IPS-NIHi11 (cell line): ENCODE measurements at regions not wholly inside any gene's neighbourhood (a gene's known extent, or its start where the extent isn't known, plus 50 kb on each side); places are given as distances from the start of the nearest gene placed in this dataset.
A peak's percentile ranks its signal among the peaks of the same experiment; 100 is the strongest.
"Not testable (repeated sequence)": the region's sequence is repeated elsewhere in the genome, so short reads cannot be mapped to it uniquely, and the experiment has no call there.

Experiments used
- DNase-seq: peaks from one replicate; pipeline ENCODE4 v3.0.0; 2012; ENCODE audit warnings: mixed read lengths, low spot score

DNA sequence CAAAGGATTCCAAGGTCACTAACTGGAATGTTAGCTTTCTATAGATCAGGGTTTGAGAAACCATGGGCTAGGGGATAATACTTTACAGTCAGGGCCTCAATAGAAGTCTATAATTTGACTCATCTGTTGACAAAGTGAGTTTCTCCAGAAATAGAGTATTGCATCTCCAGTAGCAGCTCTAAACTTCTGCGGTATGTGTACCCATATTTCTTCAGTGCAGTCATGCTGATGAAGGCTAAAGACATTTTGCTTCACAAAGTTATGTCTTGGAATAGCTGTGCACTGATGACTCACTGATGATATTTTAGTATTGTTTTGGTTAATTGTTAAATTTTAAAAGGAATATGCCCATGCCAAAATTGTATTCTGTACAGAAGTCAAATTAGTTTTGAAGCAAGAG is 464.9 kb upstream of the AMOT start:
- no peak for DNase-seq

DNA sequence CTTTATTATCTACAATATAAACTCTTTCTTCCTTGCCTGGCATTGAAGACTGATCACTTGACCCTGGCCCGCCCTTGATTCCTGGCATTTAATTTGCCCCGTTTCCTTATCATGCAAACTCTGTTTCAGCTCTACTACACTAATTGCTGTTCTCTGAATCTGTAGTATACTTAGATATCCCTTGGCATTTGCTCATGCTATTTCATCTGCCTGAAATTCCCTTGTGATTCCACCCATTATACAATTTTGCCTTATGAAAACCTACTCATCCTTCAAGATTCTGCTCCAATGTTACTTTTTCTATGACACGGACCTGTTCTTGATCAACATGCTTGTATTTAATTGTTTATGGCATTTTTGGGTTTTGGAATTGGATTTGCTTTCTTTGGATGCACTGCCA is 459.9 kb upstream of the AMOT start:
- DNase-seq = no peak

DNA sequence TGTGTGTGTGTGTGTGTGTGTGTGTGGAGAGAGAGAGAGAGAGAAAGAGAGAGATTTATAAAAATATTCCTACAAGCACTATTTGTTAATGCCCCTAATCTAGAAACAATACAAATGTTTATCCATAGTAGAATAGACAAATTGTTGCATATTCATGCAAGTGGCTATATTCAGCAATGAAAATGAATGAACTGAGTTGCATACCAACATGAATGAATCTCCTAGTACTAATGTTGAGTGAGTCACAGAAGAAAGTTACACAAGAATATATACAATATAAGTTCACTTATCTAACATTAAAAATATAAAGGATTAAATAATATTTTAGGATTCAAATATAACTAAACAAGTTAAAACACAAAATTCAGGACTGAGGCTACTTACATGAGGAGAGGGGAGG is 456.8 kb upstream of the AMOT start:
- DNase-seq = no peak

DNA sequence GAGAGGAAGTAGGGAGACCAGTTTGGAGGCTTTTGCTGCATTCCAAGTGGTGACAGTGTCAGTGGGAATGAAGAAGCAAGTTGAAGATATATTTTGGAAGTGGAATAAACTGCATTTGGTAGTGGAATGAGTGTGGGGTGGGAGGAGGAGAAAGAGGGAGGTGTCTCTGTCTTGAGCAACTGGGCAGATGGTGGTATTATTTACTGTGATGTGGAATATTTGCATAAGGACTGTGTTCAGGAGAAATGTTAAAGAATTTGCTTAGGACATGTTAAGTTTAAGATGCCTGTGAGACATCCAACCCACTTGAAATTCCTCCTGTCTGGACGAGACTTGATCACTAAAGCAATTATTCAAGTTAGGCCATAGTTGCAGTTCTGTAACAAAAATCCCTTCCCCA is 448.9 kb upstream of the AMOT start:
- no peak for DNase-seq

DNA sequence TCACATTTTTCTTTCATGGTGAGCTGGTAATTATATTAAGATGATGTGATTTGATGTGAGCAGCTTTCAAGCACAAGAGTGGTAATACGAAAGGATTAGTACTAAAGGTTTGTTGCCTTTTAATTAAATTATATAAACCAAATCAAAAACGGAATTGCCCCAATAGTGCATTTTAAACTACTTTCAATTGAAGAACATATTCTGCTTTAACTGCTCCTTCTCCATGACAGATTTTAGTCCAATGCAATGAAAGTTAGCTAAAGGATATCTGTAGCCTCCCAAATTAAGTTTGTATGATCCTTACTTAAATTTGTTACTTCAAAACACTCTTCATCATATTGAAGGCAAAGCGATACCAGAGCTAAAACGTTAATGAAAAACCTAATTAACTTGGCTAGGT is 447.1 kb upstream of the AMOT start:
- no peak for DNase-seq

DNA sequence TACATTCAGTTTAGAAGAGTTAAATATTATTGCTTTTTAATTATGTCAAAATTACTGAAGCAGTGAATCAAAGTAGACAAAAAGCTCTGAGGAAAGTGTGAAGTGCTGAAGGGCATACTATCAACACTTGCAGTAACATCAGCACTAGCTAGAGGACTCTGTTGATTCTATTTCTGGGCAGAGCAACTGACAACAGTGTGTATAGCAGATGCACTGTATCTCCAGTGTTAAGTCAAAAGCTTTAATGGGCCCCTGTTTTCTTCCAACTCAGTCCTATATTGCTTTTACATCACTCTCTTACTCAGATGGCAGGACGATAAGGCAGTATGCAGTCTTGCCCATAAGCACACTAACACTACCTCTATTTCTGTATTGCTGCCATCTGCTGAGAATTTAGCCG is 435.2 kb upstream of the AMOT start:
- DNase-seq = peak; percentile 5

DNA sequence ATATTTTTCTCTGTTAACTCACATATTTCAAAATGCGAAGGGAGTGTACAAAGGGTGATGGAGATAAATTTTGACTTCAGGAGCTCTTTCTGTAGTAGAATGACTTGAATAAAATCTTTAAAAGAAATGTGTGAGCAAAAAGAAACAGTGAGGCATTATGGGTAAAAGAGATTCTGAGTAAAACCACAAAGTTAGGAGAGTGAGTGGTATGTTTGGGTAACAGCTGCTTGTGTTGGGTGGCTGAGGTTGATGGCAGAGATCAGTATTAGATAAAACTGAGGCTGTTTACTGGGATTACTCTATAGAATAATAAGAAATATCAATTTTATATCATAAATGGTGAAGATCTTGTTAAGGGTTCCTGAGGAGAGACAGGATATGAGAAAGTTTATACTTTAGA is 434.2 kb upstream of the AMOT start:
- no peak for DNase-seq

DNA sequence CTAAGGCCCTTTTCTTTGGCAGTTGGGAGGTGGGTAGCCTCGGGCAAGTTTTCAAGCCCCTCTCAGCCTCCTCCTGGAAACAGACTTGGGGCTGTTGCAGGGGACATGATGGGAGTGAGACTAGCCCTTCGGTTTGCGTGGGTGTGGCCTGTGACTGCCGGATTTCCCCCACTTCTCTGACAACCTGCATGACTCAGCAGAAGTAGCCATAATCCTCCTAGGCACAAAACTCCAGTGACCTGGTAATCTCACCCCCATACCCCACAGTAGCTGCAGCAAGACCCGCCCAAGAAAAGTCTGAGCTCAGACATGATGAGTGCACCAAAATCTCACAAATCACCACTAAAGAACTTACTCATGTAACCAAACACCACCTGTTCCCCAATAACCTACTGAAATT is 433.7 kb upstream of the AMOT start:
- DNase-seq = no peak

DNA sequence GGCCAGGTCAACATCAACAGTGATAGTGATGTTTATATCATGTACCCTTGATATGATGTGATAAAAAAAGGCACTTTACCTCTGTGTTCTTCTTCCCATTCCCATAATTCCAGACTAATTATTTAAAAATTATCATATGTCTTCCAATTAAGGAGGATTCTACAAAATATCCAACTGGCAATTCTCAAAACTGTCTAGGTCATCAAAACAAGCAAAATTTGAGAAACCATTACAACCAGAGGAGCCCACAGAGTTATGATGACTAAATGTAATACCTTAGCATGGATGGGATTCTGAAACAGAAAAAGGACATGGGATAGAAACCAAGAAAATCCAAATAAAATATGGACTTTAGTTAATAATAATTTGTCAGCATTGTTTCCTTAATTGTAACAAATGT is 428.6 kb upstream of the AMOT start:
- DNase-seq = no peak

DNA sequence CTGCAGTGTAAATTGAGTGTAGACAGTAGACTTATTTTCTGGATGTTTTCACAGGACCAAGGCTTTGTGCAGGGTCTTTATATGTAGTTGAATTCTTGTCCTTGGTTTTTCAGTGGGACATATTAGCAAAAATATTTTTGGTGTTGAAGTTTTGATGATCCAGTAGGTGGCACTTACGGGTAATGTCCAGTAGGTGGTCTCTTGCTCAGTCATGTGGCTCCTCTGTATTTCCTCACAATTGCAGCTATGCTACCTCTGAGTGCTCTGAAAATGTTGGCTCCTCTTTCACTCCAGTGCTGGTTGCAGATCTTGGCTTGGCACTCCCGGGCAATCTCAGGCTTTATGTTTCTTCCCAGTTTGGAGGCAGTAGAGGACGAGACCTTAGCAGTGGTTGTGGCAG is 419.8 kb upstream of the AMOT start:
- DNase-seq = peak; percentile 10

DNA sequence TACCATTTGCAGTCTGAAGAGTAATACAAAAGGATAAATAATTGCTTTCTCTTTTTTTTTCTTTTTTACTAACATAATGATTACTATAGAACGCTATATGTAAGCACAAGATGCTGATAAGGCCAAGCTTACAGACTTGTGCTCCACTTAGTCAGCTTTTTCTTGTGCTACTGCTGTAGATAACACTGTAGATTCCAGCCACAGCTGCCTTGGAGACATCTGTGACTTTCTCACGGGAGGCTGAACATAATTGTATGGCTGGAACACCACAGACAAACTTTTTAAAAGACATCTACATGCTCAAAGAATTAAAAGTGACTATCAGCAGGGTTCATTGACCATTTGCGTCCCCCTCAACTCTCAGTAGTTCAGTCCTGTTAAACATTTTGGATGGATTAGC is 381.7 kb upstream of the AMOT start:
- no peak for DNase-seq

DNA sequence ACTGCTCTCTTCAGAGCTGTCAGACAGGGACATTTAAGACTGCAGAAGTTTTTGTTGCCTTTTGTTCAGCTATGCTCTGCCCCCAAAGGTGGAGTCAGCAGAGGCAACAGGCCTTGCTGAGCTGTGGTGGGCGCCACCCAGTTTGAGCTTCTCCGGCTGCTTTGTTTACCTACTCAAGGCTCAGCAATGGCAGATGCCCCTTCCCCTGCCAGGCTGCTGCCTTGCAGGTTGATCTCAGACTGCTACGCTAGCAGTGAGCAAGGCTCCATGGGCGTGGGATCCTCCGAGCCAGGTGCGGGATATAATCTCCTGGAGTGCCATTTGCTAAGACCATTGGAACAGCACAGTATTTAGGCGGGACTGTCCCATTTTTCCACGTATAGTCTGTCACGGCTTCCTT is 371.4 kb upstream of the AMOT start:
- DNase-seq = no peak

DNA sequence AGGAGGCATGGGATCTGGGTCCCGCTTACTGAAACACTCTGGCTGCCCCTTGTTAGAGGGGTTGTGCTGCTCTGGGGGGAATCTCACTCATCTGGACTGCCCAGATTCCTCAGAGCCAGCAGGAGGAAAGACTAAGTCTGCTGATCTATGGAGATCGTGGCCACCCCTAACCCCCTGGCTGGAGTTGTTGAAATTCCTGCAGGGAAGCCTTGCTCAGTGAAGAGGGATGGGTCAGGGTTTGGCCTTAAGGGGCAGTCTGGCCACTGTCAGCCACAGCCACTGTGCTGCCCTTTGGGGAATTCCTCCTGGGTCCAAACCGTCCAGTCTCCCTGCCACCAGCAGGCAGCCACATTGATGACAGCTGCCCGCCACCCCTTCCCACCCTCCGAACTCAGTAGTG is 362.0 kb upstream of the AMOT start:
- DNase-seq = no peak

DNA sequence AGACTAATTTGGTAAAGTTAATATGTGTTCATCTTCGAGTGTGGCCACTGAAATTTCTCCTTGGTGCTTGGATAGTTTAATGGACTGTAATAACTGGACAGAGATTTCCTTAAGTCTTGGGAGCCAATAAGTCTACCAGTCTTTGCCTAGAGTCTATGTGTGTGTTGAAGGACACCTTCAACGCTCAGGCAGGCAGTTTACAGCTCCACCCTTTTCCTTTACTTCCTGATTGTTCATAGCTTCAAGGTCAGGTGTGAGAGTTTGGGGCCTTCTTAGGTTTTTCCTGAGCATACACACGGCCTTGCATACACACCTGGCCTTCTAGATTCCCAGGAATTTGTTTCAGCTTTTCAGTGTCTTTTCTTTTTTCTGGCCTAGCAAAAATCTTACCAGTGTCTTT is 355.3 kb upstream of the AMOT start:
- no peak for DNase-seq

DNA sequence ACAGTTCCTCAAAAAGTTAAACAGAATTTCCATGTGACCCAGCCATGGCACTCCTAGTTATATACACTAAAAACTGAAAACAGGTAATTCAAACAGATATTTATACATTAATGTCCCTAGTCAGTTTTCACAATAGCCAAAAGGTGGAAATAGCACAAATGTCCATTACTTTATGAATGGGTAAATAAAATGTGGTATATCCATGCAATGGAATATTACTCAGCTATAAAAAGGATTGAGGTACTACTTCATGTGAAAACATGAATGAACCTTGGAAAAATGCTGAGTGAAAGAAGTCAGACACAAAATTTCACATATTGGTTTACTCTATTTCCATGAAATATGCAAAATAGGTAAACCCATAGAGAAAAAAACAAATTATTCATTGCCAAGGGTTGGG is 351.8 kb upstream of the AMOT start:
- no peak for DNase-seq

DNA sequence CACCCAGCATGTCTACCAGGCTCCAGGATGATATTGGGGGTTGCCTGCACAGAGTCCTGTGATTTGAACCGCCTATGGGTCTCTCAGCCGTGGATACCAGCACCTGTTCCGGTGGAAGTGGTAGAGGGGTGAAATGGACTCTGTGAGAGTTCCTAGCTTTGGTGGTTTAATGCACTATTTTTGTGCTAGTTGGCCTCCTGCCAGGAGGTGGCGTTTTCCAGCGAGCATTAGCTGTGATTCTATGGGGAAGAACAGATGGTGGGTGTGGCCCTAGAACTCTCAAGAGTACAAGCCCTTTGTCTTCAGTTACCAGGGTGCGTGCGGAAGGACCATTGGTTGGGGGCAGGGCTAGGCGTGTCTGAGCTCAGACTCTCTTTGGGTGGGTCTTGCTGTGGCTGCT is 316.9 kb upstream of the AMOT start:
- DNase-seq = no peak

DNA sequence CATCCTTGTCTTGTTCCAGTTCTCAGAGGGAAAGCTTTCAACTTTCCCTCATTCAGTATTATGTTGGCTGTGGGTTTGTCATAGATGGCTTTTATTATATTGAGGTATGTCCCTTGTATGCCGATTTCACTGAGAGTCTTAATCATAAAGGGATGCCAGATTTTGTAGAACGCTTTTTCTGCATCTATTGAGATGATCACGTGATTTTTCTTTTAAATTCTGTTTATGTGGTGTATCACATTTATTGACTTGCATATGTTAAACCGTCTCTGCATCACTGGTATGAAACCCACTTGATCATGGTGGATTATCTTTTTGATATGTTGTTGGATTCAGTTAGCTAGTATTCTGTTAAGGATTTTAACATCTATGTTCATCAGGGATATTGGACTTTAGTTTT is 313.7 kb upstream of the AMOT start:
- DNase-seq = not testable (repeated sequence)

DNA sequence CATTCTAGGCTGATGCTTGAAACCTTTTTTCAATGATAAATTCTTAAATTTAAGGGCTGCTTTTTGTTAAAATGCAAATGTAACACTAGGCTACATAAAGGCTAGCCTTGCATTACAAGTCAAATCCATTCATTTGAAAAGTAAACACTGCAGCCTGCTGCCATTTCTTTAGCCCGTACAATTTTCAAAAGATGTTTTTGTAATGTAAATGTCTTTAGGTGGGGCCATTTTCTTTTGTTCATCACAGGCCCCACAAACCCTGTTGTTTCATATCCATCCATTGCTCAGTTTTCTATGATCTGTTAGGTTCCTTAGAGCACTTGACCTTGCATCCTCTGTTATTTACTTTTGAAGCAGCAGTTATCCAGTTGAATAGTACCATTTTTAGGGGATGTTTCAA is 296.2 kb upstream of the AMOT start:
- no peak for DNase-seq

DNA sequence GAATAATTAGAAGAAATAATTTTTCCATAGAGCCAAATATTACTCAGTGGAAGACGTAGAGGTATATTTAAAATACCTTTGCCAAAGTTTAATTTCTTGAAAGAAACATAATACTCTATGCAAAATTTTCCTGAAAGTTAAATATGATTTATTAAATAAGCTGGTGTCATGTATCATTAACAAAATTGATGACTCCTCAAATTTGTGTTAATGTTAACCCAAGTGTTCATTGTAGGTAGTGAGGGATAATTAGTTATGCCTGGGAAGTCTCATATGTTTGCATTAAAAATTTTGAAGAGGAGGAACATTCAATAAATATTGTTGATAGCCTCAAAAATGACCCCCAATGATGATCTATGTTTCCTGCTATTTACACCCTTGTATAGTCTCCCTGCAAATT is 292.7 kb upstream of the AMOT start:
- no peak for DNase-seq

DNA sequence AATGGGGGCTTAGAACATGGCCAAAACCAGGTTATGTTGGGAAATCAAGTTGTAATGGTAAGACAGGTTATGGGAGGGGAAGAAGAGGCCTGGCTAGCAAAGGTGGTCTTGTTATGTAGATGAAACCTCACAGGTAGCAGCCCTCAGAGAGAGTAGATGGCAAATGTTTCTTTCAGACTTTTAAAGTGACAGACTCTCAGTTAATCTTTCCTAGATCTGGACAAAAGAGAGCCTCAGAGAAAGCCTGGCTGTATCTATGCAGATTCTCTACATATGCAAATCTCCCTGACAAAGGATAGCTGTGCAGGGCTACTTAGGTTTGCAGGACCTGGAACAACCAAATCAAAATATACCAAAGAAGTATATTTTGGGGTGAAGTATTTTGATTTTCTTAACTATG is 284.1 kb upstream of the AMOT start:
- no peak for DNase-seq

DNA sequence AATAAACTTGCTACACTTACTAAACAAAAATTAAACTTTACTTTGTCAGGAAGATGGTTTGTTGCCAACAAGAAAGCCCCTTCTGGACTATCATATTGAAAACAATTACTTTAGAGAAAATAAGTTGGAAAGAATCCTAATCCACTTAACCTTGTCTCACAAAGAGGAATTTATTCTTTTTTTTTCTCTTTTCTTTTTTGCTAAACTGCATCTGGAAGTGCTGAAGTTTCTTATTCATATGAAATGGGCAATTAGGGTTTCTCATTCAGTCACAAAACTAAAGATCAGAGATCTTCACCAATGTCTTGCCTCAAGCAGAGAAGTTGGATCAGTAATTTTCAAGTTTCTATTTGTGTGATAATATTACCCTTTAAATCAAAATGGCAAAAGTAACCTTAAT is 234.9 kb upstream of the AMOT start:
- DNase-seq = no peak

DNA sequence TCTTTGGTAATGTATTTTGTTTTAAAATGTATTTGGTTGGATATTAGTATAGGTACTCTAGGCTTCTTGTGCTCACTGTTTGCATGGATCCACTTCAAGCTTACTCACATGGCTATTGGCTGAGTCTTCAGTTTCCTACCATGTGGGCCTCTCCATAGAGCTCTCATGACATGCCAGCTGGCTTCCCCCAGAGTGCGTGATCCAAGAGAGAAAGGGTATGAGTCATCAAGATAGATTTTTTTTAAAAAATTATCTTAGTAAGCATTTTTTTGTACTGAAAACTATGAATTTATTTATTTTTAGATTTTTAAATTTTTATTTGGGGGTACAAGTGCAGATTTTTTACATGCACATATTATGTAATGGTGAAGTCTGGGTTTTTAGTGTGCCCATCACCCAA is 219.1 kb upstream of the AMOT start:
- no peak for DNase-seq

DNA sequence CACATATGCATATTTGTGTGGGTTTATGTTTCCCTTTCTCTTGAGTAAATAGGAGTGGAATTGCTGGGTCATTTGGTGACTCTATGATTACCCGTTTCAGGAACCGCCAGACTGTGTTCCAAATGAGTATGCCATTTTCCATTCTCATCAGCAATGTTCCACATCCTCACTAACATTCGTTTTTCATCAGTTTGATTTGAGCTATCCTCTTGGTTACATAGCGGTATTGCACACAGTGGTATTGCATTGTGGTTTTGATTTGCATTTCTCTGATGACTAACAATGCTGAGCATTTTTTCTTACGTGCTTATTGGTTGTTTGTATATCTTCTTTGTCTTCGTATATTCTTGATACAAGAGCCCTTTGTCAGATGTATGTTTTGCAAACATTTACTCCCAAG is 218.0 kb upstream of the AMOT start:
- DNase-seq = no peak

DNA sequence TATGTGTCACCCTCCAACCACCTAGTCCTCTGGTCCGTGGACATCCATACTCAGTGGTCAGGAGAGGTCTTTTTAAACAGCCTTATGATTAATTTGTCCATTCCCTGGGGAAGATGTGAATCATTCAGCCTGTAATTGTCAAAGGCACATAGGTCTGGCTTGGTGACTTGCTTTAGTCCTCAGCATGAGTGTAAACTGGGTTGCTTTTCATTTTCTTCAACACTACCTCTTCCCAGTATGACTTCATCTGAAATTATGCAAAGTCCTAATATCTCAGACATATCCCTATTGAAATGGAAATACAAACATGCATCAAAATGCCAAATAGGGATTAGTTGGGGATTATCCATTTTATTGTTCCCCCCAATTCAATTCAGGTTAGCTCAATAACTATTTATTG is 208.3 kb upstream of the AMOT start:
- no peak for DNase-seq

DNA sequence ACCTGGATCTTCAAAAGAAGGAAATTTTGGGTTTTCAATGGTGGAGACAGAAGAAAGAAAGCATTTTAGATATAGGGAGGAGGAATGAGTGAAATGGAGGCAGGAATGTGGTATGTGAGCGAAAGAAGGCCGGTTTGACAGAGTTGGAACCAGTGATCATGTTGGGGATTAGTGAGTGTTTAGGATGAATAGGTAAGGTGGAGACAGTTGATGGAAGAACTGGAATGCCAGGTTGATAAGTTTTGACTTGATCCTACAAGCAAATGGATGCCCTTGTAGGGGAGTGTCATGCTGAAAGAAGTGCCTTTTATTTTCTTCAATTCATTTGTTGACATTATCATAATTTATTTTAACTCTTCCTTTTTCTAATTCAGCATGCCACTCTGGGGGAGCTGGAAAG is 207.8 kb upstream of the AMOT start:
- DNase-seq = no peak
